ENCODE measurements at regions not wholly inside any gene's neighbourhood (a gene's known extent, or its start where the extent isn't known, plus 50 kb on each side); places are given as distances from the start of the nearest gene placed in this dataset.

DNA sequence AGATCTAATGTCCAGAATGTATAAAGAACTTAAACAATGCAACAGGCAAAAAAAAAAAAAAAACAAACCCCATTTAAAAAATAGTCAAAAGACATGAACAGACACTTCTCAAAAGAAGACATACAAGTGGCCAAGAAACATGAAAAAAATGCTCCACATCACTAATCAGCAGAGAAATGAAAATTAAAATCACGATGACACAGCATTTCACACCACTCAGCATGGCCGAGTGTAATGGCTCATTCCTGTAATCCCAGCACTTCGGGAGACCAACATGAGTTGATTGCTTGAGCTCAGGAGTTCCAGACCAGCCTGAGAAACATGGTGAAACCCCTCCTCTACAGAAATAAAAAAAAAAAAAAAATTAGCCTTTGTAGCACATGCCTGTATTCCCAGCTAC, 701.4 kb upstream of the NRSN1 start:
- TF ChIP-seq CTCF (IDR thresholded peaks at IDR 0.05) = no peak
- no peak for TF ChIP-seq POLR2AphosphoS5 (IDR thresholded peaks at IDR 0.05)
- TF ChIP-seq POLR2A (IDR thresholded peaks at IDR 0.05) = no peak

Measured in stomach (tissue), 4 donors.